ENCODE measurements at regions not wholly inside any gene's neighbourhood (a gene's known extent, or its start where the extent isn't known, plus 50 kb on each side); places are given as distances from the start of the nearest gene placed in this dataset.

DNA sequence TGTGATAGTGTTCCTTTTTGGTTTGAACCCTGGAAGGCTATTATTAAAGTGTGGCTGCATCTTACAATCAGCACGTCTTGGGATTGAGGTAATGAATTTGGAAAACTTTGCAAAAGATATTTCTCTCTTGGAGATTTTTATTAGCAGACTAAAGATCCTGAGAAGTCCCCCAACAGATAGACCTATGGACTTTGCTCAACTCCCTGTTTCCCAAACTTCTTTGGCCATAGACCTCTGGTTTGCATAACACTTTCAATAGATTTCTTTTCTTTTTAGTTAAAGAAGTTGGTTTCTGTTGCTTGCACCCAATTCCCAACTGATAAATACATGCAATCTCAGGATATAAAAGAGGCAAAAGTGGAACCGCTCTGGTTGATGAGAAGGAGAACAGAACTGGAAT lies 465.8 kb upstream of the PROK2 start:
- Histone ChIP-seq H3K4me3 (no peak overlapping the region), H3K4me1 (peaks cover 26 to 33% (median 31%) of the 10 kb centered on the region in 4 donors), H3K27me3 (no peaks in the 10 kb centered on the region), H3K9me3 (no peaks in the 10 kb centered on the region), H3K36me3 (no peaks in the 10 kb centered on the region), H3K27ac (replicated peaks in 1 of 4) (no peak overlapping the region)
- WGBS: 94% methylated on average over 2 of the region's 2 CpGs
- no peak for TF ChIP-seq EP300 (IDR thresholded peaks at IDR 0.05)
- no peak for TF ChIP-seq POLR2A (IDR thresholded peaks at IDR 0.05; ENCODE audit: low read depth)
- TF ChIP-seq, protein P1, sequence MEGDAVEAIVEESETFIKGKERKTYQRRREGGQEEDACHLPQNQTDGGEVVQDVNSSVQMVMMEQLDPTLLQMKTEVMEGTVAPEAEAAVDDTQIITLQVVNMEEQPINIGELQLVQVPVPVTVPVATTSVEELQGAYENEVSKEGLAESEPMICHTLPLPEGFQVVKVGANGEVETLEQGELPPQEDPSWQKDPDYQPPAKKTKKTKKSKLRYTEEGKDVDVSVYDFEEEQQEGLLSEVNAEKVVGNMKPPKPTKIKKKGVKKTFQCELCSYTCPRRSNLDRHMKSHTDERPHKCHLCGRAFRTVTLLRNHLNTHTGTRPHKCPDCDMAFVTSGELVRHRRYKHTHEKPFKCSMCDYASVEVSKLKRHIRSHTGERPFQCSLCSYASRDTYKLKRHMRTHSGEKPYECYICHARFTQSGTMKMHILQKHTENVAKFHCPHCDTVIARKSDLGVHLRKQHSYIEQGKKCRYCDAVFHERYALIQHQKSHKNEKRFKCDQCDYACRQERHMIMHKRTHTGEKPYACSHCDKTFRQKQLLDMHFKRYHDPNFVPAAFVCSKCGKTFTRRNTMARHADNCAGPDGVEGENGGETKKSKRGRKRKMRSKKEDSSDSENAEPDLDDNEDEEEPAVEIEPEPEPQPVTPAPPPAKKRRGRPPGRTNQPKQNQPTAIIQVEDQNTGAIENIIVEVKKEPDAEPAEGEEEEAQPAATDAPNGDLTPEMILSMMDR (IDR thresholded peaks at IDR 0.05): no peak
- TF ChIP-seq POLR2AphosphoS5 (IDR thresholded peaks at IDR 0.05): no peak
- no peak for DNase-seq (ENCODE audit: extremely low spot score)
- intact Hi-C loops (cut with DNase I): no loop called here

DNA sequence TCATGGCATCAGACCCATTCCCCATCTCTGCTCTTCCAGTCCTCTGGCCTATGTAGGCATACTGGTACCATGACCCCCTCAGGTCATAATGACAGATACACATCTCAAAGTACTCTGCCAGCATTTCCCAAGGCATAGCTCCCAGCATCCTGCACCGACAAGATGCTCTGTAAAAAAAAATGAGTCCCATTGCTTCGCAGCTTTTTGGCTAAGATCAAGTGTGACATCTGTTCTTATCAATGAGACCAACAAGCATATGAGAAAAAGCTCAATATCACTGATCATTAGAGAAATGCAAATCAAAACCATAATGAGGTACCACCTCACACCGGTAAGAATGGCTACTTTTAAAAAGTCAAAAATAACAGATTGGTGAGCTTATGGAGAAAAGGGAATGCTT lies 463.9 kb upstream of the PROK2 start:
- H3K27me3 ChIP-seq: no peaks in the 10 kb centered on the region
- 95% methylated on average over 3 of the region's 3 CpGs for WGBS
- H3K4me1 ChIP-seq: peaks cover 32 to 43% (median 36%) of the 10 kb centered on the region in 4 donors
- H3K4me3 ChIP-seq: no peak overlapping the region
- intact Hi-C loops (cut with DNase I): no loop called here
- H3K27ac ChIP-seq (replicated peaks in 1 of 4): no peak overlapping the region
- TF ChIP-seq POLR2AphosphoS5 (IDR thresholded peaks at IDR 0.05) (no peak), EP300 (IDR thresholded peaks at IDR 0.05) (no peak), POLR2A (IDR thresholded peaks at IDR 0.05; ENCODE audit: low read depth) (no peak)
- TF ChIP-seq, protein P1 (IDR thresholded peaks at IDR 0.05): no peak
- no peaks in the 10 kb centered on the region for H3K36me3 ChIP-seq
- no peak for DNase-seq (ENCODE audit: extremely low spot score)
- no peaks in the 10 kb centered on the region for H3K9me3 ChIP-seq

DNA sequence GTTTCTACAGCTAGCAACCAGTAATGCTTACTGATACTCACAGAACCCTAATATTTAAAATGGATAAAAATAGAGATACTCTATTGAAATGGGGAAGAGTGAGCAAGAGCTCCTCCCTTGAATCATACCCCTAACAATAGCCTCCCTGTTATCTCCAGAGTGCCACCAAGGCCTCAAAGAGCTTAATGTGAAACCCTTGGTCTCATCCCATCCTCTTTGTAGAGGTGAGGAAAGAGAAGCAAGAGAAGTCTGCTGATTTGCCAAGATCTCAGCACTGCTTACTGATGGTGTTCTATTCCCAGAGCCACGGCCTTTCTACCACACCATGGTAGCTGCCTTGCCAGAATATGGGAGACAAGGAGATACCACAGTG lies 463.4 kb upstream of the PROK2 start:
- DNase-seq (ENCODE audit: extremely low spot score): no peak
- no peak overlapping the region for H3K27ac ChIP-seq (replicated peaks in 1 of 4)
- peaks cover 32 to 46% (median 36%) of the 10 kb centered on the region in 4 donors for H3K4me1 ChIP-seq
- whole genome bisulfite sequencing: 85% methylated on average over 1 of the region's 1 CpG
- H3K9me3 ChIP-seq: no peaks in the 10 kb centered on the region
- no peaks in the 10 kb centered on the region for H3K27me3 ChIP-seq
- no peak overlapping the region for H3K4me3 ChIP-seq
- TF ChIP-seq, protein P1 (IDR thresholded peaks at IDR 0.05): no peak
- no peak for TF ChIP-seq POLR2A (IDR thresholded peaks at IDR 0.05; ENCODE audit: low read depth)
- TF ChIP-seq EP300 (IDR thresholded peaks at IDR 0.05): no peak
- no peak for TF ChIP-seq POLR2AphosphoS5 (IDR thresholded peaks at IDR 0.05)
- intact Hi-C loops (cut with DNase I): no loop called here
- no peaks in the 10 kb centered on the region for H3K36me3 ChIP-seq

DNA sequence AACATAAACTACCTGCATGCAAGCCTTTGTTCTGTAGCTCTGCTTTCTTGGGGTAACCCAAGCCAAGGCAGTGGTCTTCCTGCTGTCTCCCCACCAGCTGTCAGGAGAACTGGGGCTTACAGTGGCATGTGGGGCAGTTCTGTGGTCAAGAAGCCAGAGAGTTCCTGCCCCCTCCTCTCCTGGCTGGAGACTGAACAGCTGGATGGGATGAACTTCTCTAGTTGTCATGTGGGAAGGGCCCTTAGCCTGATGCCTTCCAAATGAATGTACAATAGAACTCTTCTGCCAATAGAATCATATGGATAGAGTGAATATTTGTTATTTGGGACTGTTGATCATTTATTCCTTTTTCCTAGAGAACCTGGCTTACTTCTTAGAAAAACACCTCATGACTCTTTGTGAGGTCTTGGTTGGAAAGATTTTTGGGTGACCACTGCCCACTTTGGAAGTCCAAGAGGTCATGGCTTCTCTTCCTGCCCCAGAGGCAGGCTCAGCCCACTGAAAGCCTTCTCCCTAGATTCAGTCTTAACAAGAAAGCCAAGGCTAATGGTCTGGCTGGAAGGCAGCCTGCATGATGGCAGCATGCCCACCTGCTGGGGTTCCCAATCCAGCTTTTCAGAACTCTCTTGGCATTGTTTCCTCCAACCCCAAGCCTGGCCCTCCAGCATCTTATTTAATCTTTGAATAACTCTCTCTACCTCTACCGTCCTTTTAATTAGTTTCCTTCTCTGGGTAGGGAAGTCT lies 462.9 kb upstream of the PROK2 start:
- Histone ChIP-seq H3K9me3 (no peaks in the 10 kb centered on the region), H3K27me3 (no peaks in the 10 kb centered on the region), H3K4me1 (peaks cover 32 to 49% (median 36%) of the 10 kb centered on the region in 4 donors), H3K4me3 (no peak overlapping the region), H3K36me3 (no peaks in the 10 kb centered on the region), H3K27ac (replicated peaks in 1 of 4) (no peak overlapping the region)
- TF ChIP-seq POLR2AphosphoS5 (IDR thresholded peaks at IDR 0.05) (no peak), EP300 (IDR thresholded peaks at IDR 0.05) (no peak), POLR2A (IDR thresholded peaks at IDR 0.05; ENCODE audit: low read depth) (no peak)
- TF ChIP-seq, protein P1 (IDR thresholded peaks at IDR 0.05): no peak
- 50% methylated on average over 1 of the region's 1 CpG for WGBS
- intact Hi-C loops (cut with DNase I): no loop called here
- no peak for DNase-seq (ENCODE audit: extremely low spot score)

DNA sequence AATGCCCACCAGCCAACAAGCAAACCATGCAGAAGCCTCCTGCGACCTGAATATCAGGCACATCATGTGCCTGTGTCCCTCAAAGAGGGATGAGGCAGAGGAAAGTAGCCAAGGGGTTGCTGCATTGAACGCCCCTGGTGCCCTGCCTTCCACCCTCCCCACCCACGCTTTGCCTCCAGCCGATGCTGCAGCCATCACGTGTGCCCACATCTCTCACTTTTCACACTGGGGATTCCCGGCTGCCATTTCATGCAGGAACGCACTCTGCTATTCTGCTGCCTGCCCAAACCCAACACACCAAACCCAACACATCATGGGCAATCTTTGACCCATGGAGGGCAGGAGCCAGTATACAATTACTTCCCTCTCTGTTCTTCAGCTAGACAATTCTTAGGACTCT lies 462.2 kb upstream of the PROK2 start:
- Histone ChIP-seq H3K27me3 (no peaks in the 10 kb centered on the region), H3K4me1 (peaks cover 32 to 56% (median 39%) of the 10 kb centered on the region in 4 donors), H3K36me3 (no peaks in the 10 kb centered on the region), H3K4me3 (no peak overlapping the region), H3K27ac (replicated peaks in 1 of 4) (no peak overlapping the region), H3K9me3 (no peaks in the 10 kb centered on the region)
- 99% methylated on average over 7 of the region's 7 CpGs for WGBS
- intact Hi-C loops (cut with DNase I): no loop called here
- DNase-seq (ENCODE audit: extremely low spot score): no peak
- TF ChIP-seq POLR2A (IDR thresholded peaks at IDR 0.05; ENCODE audit: low read depth): no peak
- TF ChIP-seq, protein P1 (IDR thresholded peaks at IDR 0.05): no peak
- TF ChIP-seq POLR2AphosphoS5 (IDR thresholded peaks at IDR 0.05): no peak
- no peak for TF ChIP-seq EP300 (IDR thresholded peaks at IDR 0.05)

All from esophagus muscularis mucosa (tissue), 4 donors.